A673 (cell line): ENCODE measurements at regions not wholly inside any gene's neighbourhood (a gene's known extent, or its start where the extent isn't known, plus 50 kb on each side); places are given as distances from the start of the nearest gene placed in this dataset.

Experiments used
- BruUV-seq: library from RNA; stranded (reverse); fragments of 400-500 nt; replicated peaks from 2 replicates; lab custom pipeline; 2021; lab: Mats Ljungman, UMichigan
- CTCF ChIA-PET: fragments of 300-600 bp; sonication (Branson Sonifier 250); formaldehyde crosslinking; loops from one replicate; lab custom pipeline; 2022; ENCODE audit warnings: antibody characterized with exemption; lab: Charles Lee
- POLR2A ChIA-PET: fragments of 300-600 bp; sonication (Branson Sonifier 250); formaldehyde crosslinking; loops from one replicate; lab custom pipeline; 2022; ENCODE audit warnings: antibody characterized with exemption; ENCODE audit not compliant: low non-redundant PET; lab: Charles Lee
- DNase-seq: peaks from one replicate; pipeline ENCODE4 v3.0.0-alpha.2; 2015; ENCODE audit warnings: low spot score
- H3K27ac ChIP-seq: fragments of 200-600 bp; sonication (generic); 2 replicates; pipeline ENCODE4 v1.5.1; 2016; ENCODE audit warnings: mixed run types, low read depth, mild to moderate bottlenecking, mixed read lengths, antibody characterized with exemption, low read length; ENCODE audit not compliant: poor library complexity, severe bottlenecking
- H3K27me3 ChIP-seq: fragments of 200-600 bp; sonication (generic); replicated peaks from 2 replicates; pipeline ENCODE4 v1.6.1; 2017; ENCODE audit warnings: mixed run types, low read depth, mild to moderate bottlenecking, mixed read lengths, antibody characterized with exemption, low read length; ENCODE audit not compliant: insufficient read depth, poor library complexity
- H3K36me3 ChIP-seq: fragments of 200-600 bp; sonication (generic); 2 replicates; pipeline ENCODE4 v1.6.1; 2016; ENCODE audit warnings: mixed run types, mild to moderate bottlenecking, mixed read lengths, antibody characterized with exemption, low read length; ENCODE audit not compliant: insufficient read depth, poor library complexity, severe bottlenecking
- H3K4me1 ChIP-seq: fragments of 200-600 bp; sonication (generic); 2 replicates; pipeline ENCODE4 v1.6.1; 2017; ENCODE audit warnings: mixed run types, mild to moderate bottlenecking, mixed read lengths, antibody characterized with exemption, low read length; ENCODE audit not compliant: insufficient read depth, poor library complexity, severe bottlenecking
- H3K4me3 ChIP-seq: fragments of 200-600 bp; sonication (generic); 2 replicates; pipeline ENCODE4 v1.5.1; 2016; ENCODE audit warnings: low read depth, mixed run types, mild to moderate bottlenecking, mixed read lengths, low read length; ENCODE audit not compliant: poor library complexity, severe bottlenecking
- H3K9me3 ChIP-seq: fragments of 200-600 bp; sonication (generic); 2 replicates; pipeline ENCODE4 v1.6.1; 2016; ENCODE audit warnings: mixed run types, low read depth, mild to moderate bottlenecking, mixed read lengths, antibody characterized with exemption, low read length; ENCODE audit not compliant: poor library complexity, severe bottlenecking
- EZH2 ChIP-seq: fragments of 200-600 bp; sonication (generic); IDR thresholded peaks from 2 replicates; pipeline ENCODE4 v1.6.1; 2017; ENCODE audit warnings: borderline replicate concordance, low read depth, mild to moderate bottlenecking, mixed read lengths, antibody characterized with exemption, low read length; ENCODE audit not compliant: poor library complexity, severe bottlenecking
- intact Hi-C: fragments of 100-400 bp; cut with micrococcal nuclease; formaldehyde crosslinking; loops from one replicate; pipeline ENCODE4 v1.10.0; 2022; ENCODE audit not compliant: unreplicated experiment
- TF ChIP-seq, protein P1 (sequence below): fragments of 300-800, 200-600 bp; sonication (generic); conservative IDR thresholded peaks from 2 replicates; pipeline ENCODE4 v1.5.1; 2017; ENCODE audit warnings: low read depth, mild to moderate bottlenecking, antibody characterized with exemption, low read length, moderate library complexity, mixed read lengths

DNA sequence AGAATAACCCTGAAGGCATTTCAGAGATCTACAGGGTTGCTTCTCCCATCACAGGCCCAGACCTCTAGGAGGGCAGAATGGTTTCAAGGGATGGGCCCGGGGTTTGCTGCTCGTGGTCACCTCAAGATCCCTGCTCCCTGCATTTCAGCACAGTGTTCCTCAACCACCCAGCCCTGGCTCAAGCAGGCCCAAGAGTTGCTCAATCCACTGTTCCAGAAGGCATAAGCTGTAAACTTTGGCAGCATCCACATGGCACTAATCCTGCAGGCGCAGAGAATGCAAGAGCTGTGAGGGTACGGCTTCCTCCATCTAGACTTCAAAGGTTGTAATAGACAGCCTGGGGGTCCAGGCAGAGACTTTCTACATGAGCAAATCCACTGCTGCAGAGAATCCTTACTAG is 225.0 kb upstream of the UBASH3B start:
- no peak overlapping the region for H3K27ac ChIP-seq
- intact Hi-C loops, result no loop called here
- H3K4me1 ChIP-seq, result no peaks in the 10 kb centered on the region
- no peak for TF ChIP-seq EZH2
- TF ChIP-seq, protein P1, sequence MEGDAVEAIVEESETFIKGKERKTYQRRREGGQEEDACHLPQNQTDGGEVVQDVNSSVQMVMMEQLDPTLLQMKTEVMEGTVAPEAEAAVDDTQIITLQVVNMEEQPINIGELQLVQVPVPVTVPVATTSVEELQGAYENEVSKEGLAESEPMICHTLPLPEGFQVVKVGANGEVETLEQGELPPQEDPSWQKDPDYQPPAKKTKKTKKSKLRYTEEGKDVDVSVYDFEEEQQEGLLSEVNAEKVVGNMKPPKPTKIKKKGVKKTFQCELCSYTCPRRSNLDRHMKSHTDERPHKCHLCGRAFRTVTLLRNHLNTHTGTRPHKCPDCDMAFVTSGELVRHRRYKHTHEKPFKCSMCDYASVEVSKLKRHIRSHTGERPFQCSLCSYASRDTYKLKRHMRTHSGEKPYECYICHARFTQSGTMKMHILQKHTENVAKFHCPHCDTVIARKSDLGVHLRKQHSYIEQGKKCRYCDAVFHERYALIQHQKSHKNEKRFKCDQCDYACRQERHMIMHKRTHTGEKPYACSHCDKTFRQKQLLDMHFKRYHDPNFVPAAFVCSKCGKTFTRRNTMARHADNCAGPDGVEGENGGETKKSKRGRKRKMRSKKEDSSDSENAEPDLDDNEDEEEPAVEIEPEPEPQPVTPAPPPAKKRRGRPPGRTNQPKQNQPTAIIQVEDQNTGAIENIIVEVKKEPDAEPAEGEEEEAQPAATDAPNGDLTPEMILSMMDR, result no peak
- H3K9me3 ChIP-seq, result no peaks in the 10 kb centered on the region
- CTCF ChIA-PET, result no interaction called here
- H3K4me3 ChIP-seq, result no peak overlapping the region
- no peaks in the 10 kb centered on the region for H3K27me3 ChIP-seq
- H3K36me3 ChIP-seq, result no peaks in the 10 kb centered on the region
- POLR2A ChIA-PET, result no interaction called here
- BruUV-seq, result no TSS peak
- DNase-seq, result no peak

DNA sequence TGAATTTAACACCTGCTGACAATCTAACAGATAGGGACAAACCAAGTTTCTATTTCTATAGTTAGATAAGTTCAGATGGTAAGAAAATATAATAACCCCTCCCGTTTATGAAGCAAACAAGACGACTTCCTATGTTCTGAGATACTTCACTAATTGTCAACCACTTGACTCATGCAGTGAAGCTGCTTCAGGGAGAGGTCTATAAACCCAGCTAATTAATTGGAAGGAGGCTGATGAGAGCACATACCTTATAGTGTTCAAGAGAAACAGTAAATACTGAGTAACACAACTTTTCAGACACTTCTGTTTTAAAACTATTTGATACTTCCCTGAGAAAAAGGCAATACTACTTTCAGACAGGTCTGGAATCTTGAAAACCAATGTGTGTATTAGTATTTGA is 229.4 kb upstream of the UBASH3B start:
- intact Hi-C loops, result no loop called here
- peaks cover 4% of the 10 kb centered on the region for H3K4me1 ChIP-seq
- TF ChIP-seq EZH2, result no peak
- TF ChIP-seq, protein P1, result no peak
- DNase-seq, result no peak
- BruUV-seq, result no TSS peak
- H3K27me3 ChIP-seq, result no peaks in the 10 kb centered on the region
- ChIA-PET POLR2A (no interaction called here), CTCF (no interaction called here)
- H3K4me3 ChIP-seq, result no peak overlapping the region
- no peak overlapping the region for H3K27ac ChIP-seq
- H3K9me3 ChIP-seq, result no peaks in the 10 kb centered on the region
- H3K36me3 ChIP-seq, result no peaks in the 10 kb centered on the region

DNA sequence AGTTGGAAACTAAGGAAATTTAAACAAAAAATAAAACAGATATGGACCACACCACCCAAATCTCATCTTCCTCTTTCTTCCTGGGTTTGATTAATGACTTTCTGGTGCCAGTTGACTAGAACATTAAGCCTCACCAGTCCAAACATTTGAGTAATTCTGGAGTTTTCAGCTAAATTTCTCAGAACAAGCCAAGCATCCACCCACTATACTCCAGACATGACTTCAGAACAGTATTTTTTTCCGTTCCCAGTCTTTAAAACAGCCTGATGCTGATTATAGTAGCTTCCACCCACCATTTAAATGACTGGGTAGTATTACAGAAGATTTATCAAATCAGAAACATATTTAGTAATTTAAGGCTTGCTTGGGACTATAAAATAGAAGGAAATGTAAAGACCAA is 230.9 kb upstream of the UBASH3B start:
- Histone ChIP-seq H3K27me3 (no peaks in the 10 kb centered on the region), H3K36me3 (no peaks in the 10 kb centered on the region), H3K4me3 (no peak overlapping the region), H3K4me1 (peaks cover 4% of the 10 kb centered on the region), H3K9me3 (no peaks in the 10 kb centered on the region), H3K27ac (no peak overlapping the region)
- CTCF ChIA-PET, result no interaction called here
- no peak for DNase-seq
- no peak for TF ChIP-seq EZH2
- TF ChIP-seq, protein P1, result no peak
- intact Hi-C loops, result no loop called here
- POLR2A ChIA-PET, result no interaction called here
- BruUV-seq, result no TSS peak
